Activated CD4-positive, alpha-beta T cell treated with anti-CD3 and anti-CD28 coated beads, Interleukin-2, Interleukin-6, amounts not matched to agents 100 ng/mL and 50 ng/mL, durations not matched to agents 16 hours and 8 hours (primary cell): ENCODE measurements at regions not wholly inside any gene's neighbourhood (a gene's known extent, or its start where the extent isn't known, plus 50 kb on each side); places are given as distances from the start of the nearest gene placed in this dataset.
"Not testable (repeated sequence)": the region's sequence is repeated elsewhere in the genome, so short reads cannot be mapped to it uniquely, and the experiment has no call there.

Source experiments
- DNase-seq: peaks from one replicate; pipeline ENCODE4 v3.0.0-alpha.2; 2020

GRCh38 chr6:86730772-86731171 is 206.6 kb upstream of the HTR1E start:
- DNase-seq, result not testable (repeated sequence)

- no peak for DNase-seq
Observed at GRCh38 chr6:86730216-86730615, 207.1 kb upstream of the HTR1E start.

- no peak for DNase-seq
Observed at GRCh38 chr6:86728976-86729375, 208.4 kb upstream of the HTR1E start.

DNA sequence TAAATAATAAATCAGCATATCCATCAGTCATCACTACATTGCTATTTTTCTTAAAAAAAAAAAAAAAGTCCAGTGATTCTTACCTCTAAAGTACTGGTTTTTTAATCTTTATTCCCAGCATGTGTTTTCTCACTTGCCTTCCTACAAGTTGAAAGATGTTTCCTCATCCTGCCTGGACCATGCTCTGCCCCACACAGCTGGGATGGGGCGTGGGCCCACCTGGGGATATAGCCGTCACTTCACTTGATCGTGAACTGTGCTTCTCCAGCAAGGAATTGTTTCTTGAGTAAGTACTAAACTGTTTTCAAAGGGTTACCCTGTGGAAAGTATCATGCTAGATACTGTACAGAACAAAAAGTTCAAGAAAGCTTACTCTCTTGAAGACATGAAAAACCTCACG is 212.6 kb upstream of the HTR1E start:
- DNase-seq, result no peak

GRCh38 chr6:86723729-86724128 is 213.6 kb upstream of the HTR1E start:
- no peak for DNase-seq

- no peak for DNase-seq
Observed at GRCh38 chr6:86723151-86723550, 214.2 kb upstream of the HTR1E start.

GRCh38 chr6:86722131-86722530 is 215.2 kb upstream of the HTR1E start:
- no peak for DNase-seq

DNA sequence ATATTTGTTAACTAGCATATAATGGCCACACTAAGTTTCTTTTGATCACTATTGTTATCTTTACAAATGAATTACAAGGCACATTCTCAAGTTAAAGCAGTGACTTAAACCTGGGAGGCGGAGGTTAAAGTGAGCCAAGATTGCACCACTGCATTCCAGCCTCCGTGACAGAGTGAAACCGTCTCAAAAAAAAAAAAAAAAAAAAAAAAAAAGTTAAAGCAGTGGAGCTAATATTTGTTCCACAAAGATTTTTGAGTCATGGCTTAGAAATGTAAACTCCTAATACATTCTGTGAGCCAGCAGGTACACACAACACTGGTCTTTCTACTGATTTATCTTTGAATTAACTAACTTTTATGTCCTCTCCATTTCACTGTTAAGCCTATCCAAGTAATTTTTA is 221.7 kb upstream of the HTR1E start:
- no peak for DNase-seq

DNA sequence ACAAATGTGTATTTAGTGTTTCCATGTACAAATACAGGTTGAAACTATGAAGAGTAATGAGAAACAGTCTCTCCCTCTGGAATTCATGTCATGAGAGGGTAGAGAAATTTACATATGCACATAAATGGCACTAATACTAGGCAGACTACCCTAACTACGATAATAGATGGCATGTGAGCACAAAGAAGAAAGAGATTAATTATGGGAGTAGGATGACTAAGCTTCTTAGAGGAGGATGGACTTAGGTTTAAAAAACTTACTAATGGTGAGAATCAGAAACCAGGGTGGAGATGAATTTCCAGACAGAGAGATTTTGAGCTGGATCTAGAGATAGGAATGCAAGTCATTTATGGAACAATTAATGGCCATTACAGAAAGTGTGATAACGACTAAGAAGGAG is 225.3 kb upstream of the HTR1E start:
- no peak for DNase-seq

DNA sequence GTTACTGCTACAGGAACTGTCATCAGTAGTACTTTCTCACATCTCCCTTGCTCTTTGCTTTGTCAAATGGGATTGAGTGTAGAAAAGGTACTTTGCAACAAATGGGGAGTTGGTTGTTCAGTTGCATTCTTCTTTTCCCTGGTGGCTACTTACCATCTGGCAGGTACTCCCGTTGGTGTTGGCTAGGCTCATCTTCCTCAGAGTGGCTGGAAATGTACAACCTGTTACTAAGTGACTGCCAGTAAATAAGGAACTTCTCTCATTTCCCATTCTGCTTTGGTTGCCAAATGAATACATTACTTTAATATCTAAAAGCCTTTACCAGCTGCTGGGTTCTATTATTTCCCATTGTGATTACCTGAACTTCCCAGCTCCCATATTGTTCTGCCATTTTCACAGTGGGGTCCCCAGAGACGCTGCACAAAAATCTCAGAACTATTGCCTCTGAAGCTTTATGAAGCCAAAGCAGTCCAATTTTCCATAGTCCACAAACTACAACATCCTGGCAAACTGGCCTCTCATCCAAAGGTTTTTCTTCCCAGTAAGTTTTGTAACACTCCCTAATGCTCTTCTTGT is 229.7 kb upstream of the HTR1E start:
- DNase-seq, result no peak

GRCh38 chr6:86706449-86706848 is 230.9 kb upstream of the HTR1E start:
- DNase-seq, result no peak

GRCh38 chr6:86701228-86701627 is 236.1 kb upstream of the HTR1E start:
- DNase-seq, result not testable (repeated sequence)

DNA sequence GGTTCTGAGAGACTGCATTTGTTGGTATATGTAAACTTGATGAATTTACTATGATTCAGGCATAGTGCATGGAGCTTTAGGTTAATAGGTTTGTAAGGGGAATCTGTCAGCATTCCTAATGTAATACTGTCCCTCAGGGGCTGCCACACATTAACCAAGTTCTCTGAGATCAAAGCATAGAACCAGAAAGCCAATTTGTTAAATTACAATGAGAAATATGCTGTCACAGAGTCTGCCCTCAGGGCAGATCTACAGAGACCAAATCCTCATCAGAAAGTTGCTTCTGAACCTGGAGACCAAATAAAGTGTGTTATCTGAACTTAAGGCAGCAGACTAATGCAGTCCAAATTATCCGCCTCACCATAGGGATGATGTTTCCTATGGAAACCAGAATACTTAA is 250.8 kb upstream of the HTR1E start:
- no peak for DNase-seq

DNA sequence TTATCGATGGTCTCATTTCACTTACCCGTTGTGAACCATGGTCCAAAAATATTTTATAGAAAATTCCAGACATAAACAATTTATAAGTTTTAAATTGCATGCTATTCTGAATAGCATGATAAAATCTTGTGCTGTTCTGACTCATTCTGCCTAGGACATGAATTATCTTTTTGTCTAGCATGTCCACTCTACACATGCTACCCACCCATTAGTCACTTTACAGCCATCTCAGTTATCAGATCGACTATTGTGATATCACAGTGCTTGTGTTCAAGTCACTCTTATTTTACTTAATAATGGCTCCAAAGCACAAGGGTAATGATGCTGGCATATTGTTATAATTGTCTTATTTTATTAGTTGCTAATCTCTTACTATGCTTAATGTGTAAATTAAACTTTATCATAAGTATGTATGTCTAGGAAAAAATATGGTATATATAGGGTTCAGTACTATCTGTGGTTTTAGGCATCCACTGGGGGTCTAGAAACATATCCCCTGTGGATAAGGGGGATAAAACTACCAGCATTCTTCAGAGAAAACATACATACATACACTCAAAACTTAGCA is 252.0 kb upstream of the HTR1E start:
- DNase-seq, result no peak

DNA sequence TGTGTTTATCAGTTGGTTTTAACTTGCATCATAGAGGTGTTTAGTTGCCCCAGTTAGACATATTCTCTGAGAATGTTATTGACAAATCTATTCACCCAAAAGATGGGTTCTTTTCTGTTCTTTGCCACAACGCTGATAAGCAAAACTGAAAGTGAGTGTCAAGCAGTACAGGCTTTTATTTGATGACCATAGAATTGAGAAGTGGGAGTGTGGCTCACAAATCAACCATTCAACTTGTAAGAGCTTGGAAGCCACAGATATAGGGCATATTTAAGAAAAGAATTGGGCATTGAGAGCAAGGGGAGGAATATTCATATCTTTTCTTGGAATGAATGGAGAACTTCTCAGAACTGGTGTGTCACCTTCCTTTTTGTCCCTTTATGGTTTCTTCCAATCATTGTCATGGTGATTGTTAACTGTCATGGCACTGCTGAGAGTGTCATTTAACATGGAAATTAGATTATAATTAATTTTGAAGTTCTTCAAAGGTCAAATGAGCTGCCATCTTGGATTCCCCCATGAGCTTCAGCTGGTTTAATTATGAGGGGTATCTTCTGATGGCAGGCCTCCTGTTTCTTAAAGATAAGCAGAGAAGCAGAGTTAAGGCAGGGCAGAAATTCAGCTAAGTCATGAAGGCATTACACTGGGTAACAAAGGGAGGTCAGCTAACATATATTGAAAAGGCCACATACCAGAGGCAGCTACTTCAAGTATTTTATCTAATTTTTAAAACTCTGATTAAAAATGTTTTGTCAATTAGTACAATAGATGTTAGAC is 254.0 kb upstream of the HTR1E start:
- DNase-seq, result no peak

DNA sequence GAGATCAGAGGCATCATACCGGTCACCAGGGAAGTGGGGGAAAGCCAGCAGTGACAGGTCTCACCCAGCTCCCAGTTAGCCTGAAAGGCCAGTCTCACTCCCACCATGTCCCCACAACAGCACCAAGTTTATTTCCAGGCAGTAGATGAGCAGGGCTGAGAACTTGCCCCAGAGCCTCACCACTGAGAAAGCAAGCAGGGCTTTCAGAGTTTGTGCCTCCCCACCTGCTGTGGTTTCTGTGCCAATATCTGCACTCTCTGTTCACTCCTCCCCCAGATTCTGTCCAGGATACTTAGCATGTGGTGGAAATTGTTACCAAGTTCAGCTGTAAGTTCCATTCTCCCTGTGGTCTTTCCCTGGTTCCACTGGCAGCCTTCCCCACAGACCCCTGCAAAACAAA is 255.0 kb upstream of the HTR1E start:
- DNase-seq, result no peak

- not testable (repeated sequence) for DNase-seq
Observed at GRCh38 chr6:86681140-86681539, 256.2 kb upstream of the HTR1E start.

DNA sequence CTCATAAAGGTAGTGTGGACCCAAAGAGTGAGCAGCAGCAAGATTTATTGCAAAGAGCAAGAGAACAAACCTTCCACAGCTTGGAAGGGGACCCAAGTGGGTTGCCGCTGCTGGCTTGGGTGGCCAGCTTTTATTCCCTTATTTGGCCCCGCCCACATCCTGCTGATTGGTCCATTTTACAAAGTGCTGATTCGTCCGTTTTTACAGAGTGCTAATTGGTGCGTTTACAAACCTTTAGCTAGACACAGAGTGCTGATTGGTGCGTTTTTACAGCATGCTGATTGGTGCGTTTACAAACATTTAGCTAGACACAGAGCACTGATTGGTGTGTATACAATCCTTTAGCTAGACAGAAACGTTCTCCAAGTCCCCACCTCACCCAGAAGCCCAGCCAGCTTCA is 265.2 kb upstream of the HTR1E start:
- DNase-seq, result not testable (repeated sequence)

- no peak for DNase-seq
Observed at GRCh38 chr6:86657192-86657591, 280.1 kb upstream of the HTR1E start.

GRCh38 chr6:86629123-86629522 is 308.2 kb upstream of the HTR1E start:
- no peak for DNase-seq

DNA sequence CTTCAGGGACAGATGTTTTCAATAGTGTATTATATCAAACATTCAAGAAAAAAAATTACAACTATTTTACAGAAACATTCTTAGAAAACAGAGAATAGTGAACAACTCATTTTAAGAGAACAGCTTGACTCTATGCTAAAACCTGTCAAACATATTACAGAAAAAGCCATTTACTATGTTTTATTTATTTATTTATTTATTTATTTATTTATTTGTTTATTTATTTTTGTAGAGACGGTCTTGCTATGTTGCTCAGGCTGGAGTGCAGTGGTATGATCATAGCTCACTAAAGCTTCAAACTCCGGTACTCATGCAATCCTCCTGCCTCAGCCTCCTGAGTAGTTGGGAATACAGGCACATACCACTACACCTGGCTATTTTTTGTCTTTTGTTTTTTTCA is 317.9 kb upstream of the HTR1E start:
- DNase-seq, result no peak

GRCh38 chr6:86615299-86615698 is 322.0 kb upstream of the HTR1E start:
- DNase-seq, result no peak

DNA sequence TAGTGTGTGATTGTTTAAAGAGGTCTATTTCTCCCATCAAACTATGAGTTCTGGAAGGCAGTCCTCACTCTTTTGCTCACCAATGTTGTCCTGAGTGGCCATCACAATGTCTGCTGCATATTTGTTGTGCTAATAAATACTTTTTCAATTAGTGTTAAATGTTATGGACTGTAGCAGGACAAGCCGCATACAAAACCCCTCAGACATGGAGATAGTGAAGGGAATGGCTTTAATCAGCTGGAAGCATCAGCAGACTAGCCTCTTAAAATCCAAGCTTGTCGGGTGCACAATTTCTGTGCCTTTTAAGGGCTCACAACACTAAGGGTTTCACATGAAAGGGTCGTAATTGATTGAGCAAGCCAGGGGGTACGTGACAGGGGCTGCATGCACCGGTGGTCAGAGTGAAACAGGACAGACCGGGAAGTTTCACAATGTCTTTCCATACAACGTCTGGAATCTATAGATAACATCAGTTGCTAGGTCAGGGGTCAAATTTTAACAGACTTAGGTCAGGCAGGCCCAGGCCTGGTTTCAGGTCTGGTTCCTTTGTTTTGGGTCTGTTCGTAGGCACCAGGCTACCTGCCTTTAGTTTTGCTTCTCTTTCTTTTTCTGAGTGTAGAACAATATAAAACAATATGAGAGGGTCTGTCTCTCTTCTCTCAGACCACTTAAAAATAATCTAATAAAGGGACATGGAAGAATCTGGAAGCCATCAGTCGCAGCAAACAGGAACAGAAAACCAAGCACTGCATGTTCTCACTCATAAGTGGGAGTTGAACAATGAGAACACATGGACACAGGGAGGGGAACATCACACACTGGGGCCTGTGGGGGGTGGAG is 327.6 kb upstream of the HTR1E start:
- DNase-seq, result no peak

DNA sequence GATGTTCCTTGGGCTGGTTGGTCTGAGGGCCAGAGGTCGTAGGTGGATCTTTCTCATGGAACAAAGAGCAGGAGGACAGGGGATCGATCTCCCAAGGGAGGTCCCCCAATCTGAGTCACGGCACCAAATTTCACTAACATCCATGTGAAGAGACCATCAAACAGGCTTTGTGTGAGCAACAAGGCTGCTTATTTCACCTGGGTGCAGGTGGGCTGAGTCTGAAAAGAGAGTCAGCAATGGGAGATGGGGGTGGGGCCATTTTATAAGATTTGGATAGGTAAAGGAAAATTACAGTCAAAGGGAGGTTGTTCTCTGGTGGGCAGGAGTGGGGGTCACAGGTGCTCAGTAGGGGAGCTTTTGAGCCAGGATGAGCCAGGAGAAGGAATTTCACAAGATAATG is 334.0 kb upstream of the HTR1E start:
- DNase-seq, result not testable (repeated sequence)
